ENCODE measurements at regions not wholly inside any gene's neighbourhood (a gene's known extent, or its start where the extent isn't known, plus 50 kb on each side); places are given as distances from the start of the nearest gene placed in this dataset.

- Histone ChIP-seq H3K9ac (no peak overlapping the region), H3K4me1 (peaks cover 28% of the 10 kb centered on the region), H3K4me2 (no peak overlapping the region), H3K9me3 (ENCODE audit: low read depth) (no peaks in the 10 kb centered on the region), H3F3A (ENCODE audit: low read depth) (no peaks in the 10 kb centered on the region), H3K79me2 (ENCODE audit: low read depth) (no peaks in the 10 kb centered on the region), H3K4me3 (no peak overlapping the region), H2AFZ (replicated peaks) (peak overlapping the region; percentile 9), H3K27me3 (no peaks in the 10 kb centered on the region), H3K36me3 (no peaks in the 10 kb centered on the region), H4K20me1 (ENCODE audit: low read depth) (no peaks in the 10 kb centered on the region), H3K27ac (no peak overlapping the region)
- H3K4me1 Mint-ChIP-seq = peaks cover 25% of the 10 kb centered on the region
- no peak for DNase-seq (ENCODE audit: low spot score)
- no peak overlapping the region for H3K27ac Mint-ChIP-seq
- TF ChIP-seq CTCF (IDR thresholded peaks at IDR 0.05) = no peak
- no peak for TF ChIP-seq EZH2 (IDR thresholded peaks at IDR 0.05)
- no peak for TF ChIP-seq EZH2phosphoT487 (IDR thresholded peaks at IDR 0.05)
- no peak overlapping the region for H3K4me3 Mint-ChIP-seq
- H3K36me3 Mint-ChIP-seq = peaks cover 6% of the 10 kb centered on the region
- no peaks in the 10 kb centered on the region for H3K27me3 Mint-ChIP-seq (ENCODE audit: insufficient read depth, low read depth)
- peaks cover 3% of the 10 kb centered on the region for H3K9me3 Mint-ChIP-seq
These were observed 106.3 kb downstream of the CENPW start for GRCh38 chr6:126446248-126446647.

GRCh38 chr6:126447367-126447766 is 107.5 kb downstream of the CENPW start:
- H3K27ac ChIP-seq = no peak overlapping the region
- peaks cover 28% of the 10 kb centered on the region for H3K4me1 ChIP-seq
- Mint-ChIP-seq H3K27ac (peak overlapping the region; percentile 16), H3K4me3 (no peak overlapping the region), H3K36me3 (peaks cover 7% of the 10 kb centered on the region), H3K4me1 (peaks cover 25% of the 10 kb centered on the region), H3K27me3 (ENCODE audit: insufficient read depth, low read depth) (no peaks in the 10 kb centered on the region), H3K9me3 (peaks cover 3% of the 10 kb centered on the region)
- H3F3A ChIP-seq (ENCODE audit: low read depth) = no peaks in the 10 kb centered on the region
- no peaks in the 10 kb centered on the region for H3K9me3 ChIP-seq (ENCODE audit: low read depth)
- no peak for TF ChIP-seq CTCF (IDR thresholded peaks at IDR 0.05)
- no peak for TF ChIP-seq EZH2phosphoT487 (IDR thresholded peaks at IDR 0.05)
- TF ChIP-seq EZH2 (IDR thresholded peaks at IDR 0.05) = no peak
- no peak overlapping the region for H3K4me2 ChIP-seq
- H3K4me3 ChIP-seq = no peak overlapping the region
- H4K20me1 ChIP-seq (ENCODE audit: low read depth) = no peaks in the 10 kb centered on the region
- H3K79me2 ChIP-seq (ENCODE audit: low read depth) = no peaks in the 10 kb centered on the region
- DNase-seq (ENCODE audit: low spot score) = no peak
- H3K9ac ChIP-seq = no peak overlapping the region
- no peaks in the 10 kb centered on the region for H3K36me3 ChIP-seq
- no peaks in the 10 kb centered on the region for H3K27me3 ChIP-seq
- no peak overlapping the region for H2AFZ ChIP-seq (replicated peaks)

- DNase-seq (ENCODE audit: low spot score) = no peak
- TF ChIP-seq EZH2phosphoT487 (IDR thresholded peaks at IDR 0.05) (no peak), EZH2 (IDR thresholded peaks at IDR 0.05) (no peak), CTCF (IDR thresholded peaks at IDR 0.05) (no peak)
- Mint-ChIP-seq H3K27ac (no peak overlapping the region), H3K36me3 (no peaks in the 10 kb centered on the region), H3K4me1 (peaks cover 4% of the 10 kb centered on the region), H3K27me3 (ENCODE audit: insufficient read depth, low read depth) (no peaks in the 10 kb centered on the region), H3K4me3 (no peak overlapping the region), H3K9me3 (peaks cover 2% of the 10 kb centered on the region)
- H3K4me1 ChIP-seq = no peaks in the 10 kb centered on the region
- H3K9ac ChIP-seq = no peak overlapping the region
- no peak overlapping the region for H3K4me3 ChIP-seq
- H3K9me3 ChIP-seq (ENCODE audit: low read depth) = no peaks in the 10 kb centered on the region
- H2AFZ ChIP-seq (replicated peaks) = no peak overlapping the region
- H3K4me2 ChIP-seq = no peak overlapping the region
- H3K36me3 ChIP-seq = no peaks in the 10 kb centered on the region
- no peaks in the 10 kb centered on the region for H3K79me2 ChIP-seq (ENCODE audit: low read depth)
- no peaks in the 10 kb centered on the region for H4K20me1 ChIP-seq (ENCODE audit: low read depth)
- H3K27me3 ChIP-seq = no peaks in the 10 kb centered on the region
- H3K27ac ChIP-seq = no peak overlapping the region
- H3F3A ChIP-seq (ENCODE audit: low read depth) = no peaks in the 10 kb centered on the region
These were observed 121.1 kb downstream of the CENPW start for GRCh38 chr6:126461045-126461444.

Measured in neural progenitor cell (in vitro differentiated cells).